ENCODE measurements at regions not wholly inside any gene's neighbourhood (a gene's known extent, or its start where the extent isn't known, plus 50 kb on each side); places are given as distances from the start of the nearest gene placed in this dataset.

GRCh38 chr6:99022039-99022609 is 74.4 kb upstream of the FBXL4 start:
- H2AFZ ChIP-seq (ENCODE audit: insufficient read depth, low read length, poor library complexity) = no peak overlapping the region
- no peak overlapping the region for H3K18ac ChIP-seq (ENCODE audit: low read length)
- WGBS (ENCODE audit: extremely low coverage, insufficient coverage, insufficient read length) = no CpG with 5 or more reads among the region's 9 CpGs
- H3K4me3 ChIP-seq (ENCODE audit: low read depth, low read length) = no peak overlapping the region
- no peak overlapping the region for H2AK5ac ChIP-seq (ENCODE audit: low read length)
- H3K14ac ChIP-seq (ENCODE audit: low read length) = no peak overlapping the region
- no peak overlapping the region for H2BK12ac ChIP-seq (ENCODE audit: low read length)
- no peak overlapping the region for H3K9ac ChIP-seq (ENCODE audit: low read length)
- H3K4me1 ChIP-seq (ENCODE audit: control insufficient read depth in 1 of 2, insufficient read depth in 2 of 2, low read length in 2 of 2) = no peaks in the 10 kb centered on the region
- H3K4ac ChIP-seq (ENCODE audit: low read depth, low read length) = no peak overlapping the region
- no peak overlapping the region for H4K91ac ChIP-seq (ENCODE audit: low read depth, low read length)
- H4K8ac ChIP-seq (ENCODE audit: low read depth, low read length) = no peak overlapping the region
- H4K12ac ChIP-seq (ENCODE audit: low read depth, low read length) = no peak overlapping the region
- no peaks in the 10 kb centered on the region for H3K36me3 ChIP-seq (ENCODE audit: control insufficient read depth in 1 of 2, insufficient read depth in 2 of 2, low read length in 2 of 2)
- no peak overlapping the region for H2BK5ac ChIP-seq (ENCODE audit: low read depth, low read length, poor library complexity)
- H3K79me1 ChIP-seq (ENCODE audit: low read length) = no peaks in the 10 kb centered on the region
- no peaks in the 10 kb centered on the region for H3K27me3 ChIP-seq (ENCODE audit: insufficient read depth, low read length)
- H3K23ac ChIP-seq (ENCODE audit: low read length) = no peak overlapping the region
- no peak overlapping the region for H3K4me2 ChIP-seq (ENCODE audit: low read length)
- H3K27ac ChIP-seq (ENCODE audit: low read depth, low read length) = no peak overlapping the region
- no peak overlapping the region for H2BK120ac ChIP-seq (ENCODE audit: insufficient read depth, low read length, poor library complexity)
- H3K79me2 ChIP-seq (ENCODE audit: control insufficient read depth, insufficient read depth, low read length, poor library complexity) = no peaks in the 10 kb centered on the region
- no peak for DNase-seq
- peaks cover 18% of the 10 kb centered on the region for H3K9me3 ChIP-seq (ENCODE audit: insufficient read depth, low read depth, low read length)

GRCh38 chr6:99019381-99019780 is 71.6 kb upstream of the FBXL4 start:
- peaks cover 5% of the 10 kb centered on the region for H3K9me3 ChIP-seq (ENCODE audit: insufficient read depth, low read depth, low read length)
- no peak overlapping the region for H3K23ac ChIP-seq (ENCODE audit: low read length)
- H2BK12ac ChIP-seq (ENCODE audit: low read length) = no peak overlapping the region
- H3K4ac ChIP-seq (ENCODE audit: low read depth, low read length) = no peak overlapping the region
- no peak overlapping the region for H3K27ac ChIP-seq (ENCODE audit: low read depth, low read length)
- H3K4me1 ChIP-seq (ENCODE audit: control insufficient read depth in 1 of 2, insufficient read depth in 2 of 2, low read length in 2 of 2) = no peaks in the 10 kb centered on the region
- H3K18ac ChIP-seq (ENCODE audit: low read length) = no peak overlapping the region
- WGBS (ENCODE audit: extremely low coverage, insufficient coverage, insufficient read length) = no CpG with 5 or more reads among the region's 1 CpG
- no peaks in the 10 kb centered on the region for H3K36me3 ChIP-seq (ENCODE audit: control insufficient read depth in 1 of 2, insufficient read depth in 2 of 2, low read length in 2 of 2)
- H4K12ac ChIP-seq (ENCODE audit: low read depth, low read length) = no peak overlapping the region
- H2BK5ac ChIP-seq (ENCODE audit: low read depth, low read length, poor library complexity) = no peak overlapping the region
- no peak for DNase-seq
- H3K14ac ChIP-seq (ENCODE audit: low read length) = no peak overlapping the region
- H3K79me1 ChIP-seq (ENCODE audit: low read length) = no peaks in the 10 kb centered on the region
- no peaks in the 10 kb centered on the region for H3K27me3 ChIP-seq (ENCODE audit: insufficient read depth, low read length)
- no peaks in the 10 kb centered on the region for H3K79me2 ChIP-seq (ENCODE audit: control insufficient read depth, insufficient read depth, low read length, poor library complexity)
- H3K4me2 ChIP-seq (ENCODE audit: low read length) = no peak overlapping the region
- H2BK120ac ChIP-seq (ENCODE audit: insufficient read depth, low read length, poor library complexity) = no peak overlapping the region
- no peak overlapping the region for H4K8ac ChIP-seq (ENCODE audit: low read depth, low read length)
- no peak overlapping the region for H3K9ac ChIP-seq (ENCODE audit: low read length)
- H3K4me3 ChIP-seq (ENCODE audit: low read depth, low read length) = no peak overlapping the region
- no peak overlapping the region for H2AFZ ChIP-seq (ENCODE audit: insufficient read depth, low read length, poor library complexity)
- H4K91ac ChIP-seq (ENCODE audit: low read depth, low read length) = no peak overlapping the region
- H2AK5ac ChIP-seq (ENCODE audit: low read length) = no peak overlapping the region

- Histone ChIP-seq H2AK5ac (ENCODE audit: low read length) (no peak overlapping the region), H2AFZ (ENCODE audit: insufficient read depth, low read length, poor library complexity) (no peak overlapping the region), H3K9me3 (ENCODE audit: insufficient read depth, low read depth, low read length) (peaks cover 2% of the 10 kb centered on the region), H4K91ac (ENCODE audit: low read depth, low read length) (no peak overlapping the region), H4K8ac (ENCODE audit: low read depth, low read length) (no peak overlapping the region), H3K79me1 (ENCODE audit: low read length) (no peaks in the 10 kb centered on the region), H3K4me1 (ENCODE audit: control insufficient read depth in 1 of 2, insufficient read depth in 2 of 2, low read length in 2 of 2) (no peaks in the 10 kb centered on the region), H3K27ac (ENCODE audit: low read depth, low read length) (no peak overlapping the region), H3K23ac (ENCODE audit: low read length) (no peak overlapping the region), H3K9ac (ENCODE audit: low read length) (no peak overlapping the region), H2BK5ac (ENCODE audit: low read depth, low read length, poor library complexity) (no peak overlapping the region), H4K12ac (ENCODE audit: low read depth, low read length) (no peak overlapping the region), H3K36me3 (ENCODE audit: control insufficient read depth in 1 of 2, insufficient read depth in 2 of 2, low read length in 2 of 2) (no peaks in the 10 kb centered on the region), H2BK120ac (ENCODE audit: insufficient read depth, low read length, poor library complexity) (no peak overlapping the region), H3K79me2 (ENCODE audit: control insufficient read depth, insufficient read depth, low read length, poor library complexity) (no peaks in the 10 kb centered on the region), H3K4me2 (ENCODE audit: low read length) (no peak overlapping the region), H3K18ac (ENCODE audit: low read length) (no peak overlapping the region), H3K27me3 (ENCODE audit: insufficient read depth, low read length) (no peaks in the 10 kb centered on the region), H2BK12ac (ENCODE audit: low read length) (no peak overlapping the region), H3K4me3 (ENCODE audit: low read depth, low read length) (no peak overlapping the region), H3K4ac (ENCODE audit: low read depth, low read length) (no peak overlapping the region), H3K14ac (ENCODE audit: low read length) (no peak overlapping the region)
- no peak for DNase-seq
- WGBS (ENCODE audit: extremely low coverage, insufficient coverage, insufficient read length) = no CpG with 5 or more reads among the region's 1 CpG
Observed at GRCh38 chr6:99017150-99017549, 69.4 kb upstream of the FBXL4 start.

- Histone ChIP-seq H2AFZ (ENCODE audit: insufficient read depth, low read length, poor library complexity) (no peak overlapping the region), H3K4me1 (ENCODE audit: control insufficient read depth in 1 of 2, insufficient read depth in 2 of 2, low read length in 2 of 2) (no peaks in the 10 kb centered on the region), H3K9me3 (ENCODE audit: insufficient read depth, low read depth, low read length) (no peaks in the 10 kb centered on the region), H3K36me3 (ENCODE audit: control insufficient read depth in 1 of 2, insufficient read depth in 2 of 2, low read length in 2 of 2) (no peaks in the 10 kb centered on the region), H3K4me3 (ENCODE audit: low read depth, low read length) (no peak overlapping the region), H2BK5ac (ENCODE audit: low read depth, low read length, poor library complexity) (no peak overlapping the region), H4K12ac (ENCODE audit: low read depth, low read length) (no peak overlapping the region), H3K27ac (ENCODE audit: low read depth, low read length) (no peak overlapping the region), H2AK5ac (ENCODE audit: low read length) (no peak overlapping the region), H3K4me2 (ENCODE audit: low read length) (no peak overlapping the region), H3K4ac (ENCODE audit: low read depth, low read length) (no peak overlapping the region), H4K91ac (ENCODE audit: low read depth, low read length) (no peak overlapping the region), H3K23ac (ENCODE audit: low read length) (no peak overlapping the region), H3K14ac (ENCODE audit: low read length) (no peak overlapping the region), H2BK12ac (ENCODE audit: low read length) (no peak overlapping the region), H3K18ac (ENCODE audit: low read length) (no peak overlapping the region), H3K27me3 (ENCODE audit: insufficient read depth, low read length) (no peaks in the 10 kb centered on the region), H4K8ac (ENCODE audit: low read depth, low read length) (no peak overlapping the region), H3K79me1 (ENCODE audit: low read length) (no peaks in the 10 kb centered on the region), H2BK120ac (ENCODE audit: insufficient read depth, low read length, poor library complexity) (no peak overlapping the region), H3K79me2 (ENCODE audit: control insufficient read depth, insufficient read depth, low read length, poor library complexity) (no peaks in the 10 kb centered on the region), H3K9ac (ENCODE audit: low read length) (no peak overlapping the region)
- no CpG with 5 or more reads among the region's 1 CpG for WGBS (ENCODE audit: extremely low coverage, insufficient coverage, insufficient read length)
- no peak for DNase-seq
Observed at GRCh38 chr6:99016355-99016754, 68.6 kb upstream of the FBXL4 start.
